GM12872 (cell line): ENCODE measurements at regions not wholly inside any gene's neighbourhood (a gene's known extent, or its start where the extent isn't known, plus 50 kb on each side); places are given as distances from the start of the nearest gene placed in this dataset.

Experiments
- CTCF ChIP-seq: IDR thresholded peaks from 3 replicates; pipeline ENCODE4 v1.5.1; 2011; ENCODE audit warnings: low read depth, mild to moderate bottlenecking, low read length, moderate library complexity; ENCODE audit not compliant: insufficient read depth

DNA sequence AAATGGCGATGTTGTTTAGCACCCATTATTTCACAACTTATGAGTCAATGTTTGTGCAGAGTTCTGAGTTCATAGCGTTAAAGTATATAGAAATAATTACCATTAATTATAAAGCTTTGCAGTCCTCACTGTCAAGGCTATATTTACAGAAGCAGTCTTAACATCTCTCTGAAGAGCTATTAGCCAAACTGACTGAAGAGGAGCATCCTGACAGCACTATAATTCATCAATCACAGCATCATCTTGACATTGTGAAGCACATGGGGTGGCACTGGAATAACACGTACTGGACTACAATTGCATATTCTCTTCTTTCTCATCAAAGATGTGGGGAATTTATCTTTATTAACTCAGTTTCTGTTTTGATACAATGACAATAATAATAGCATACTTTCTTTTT is 260.6 kb upstream of the MME start:
- TF ChIP-seq CTCF, result no peak

GRCh38 chr3:154818676-154819255 is 261.4 kb upstream of the MME start:
- no peak for TF ChIP-seq CTCF

DNA sequence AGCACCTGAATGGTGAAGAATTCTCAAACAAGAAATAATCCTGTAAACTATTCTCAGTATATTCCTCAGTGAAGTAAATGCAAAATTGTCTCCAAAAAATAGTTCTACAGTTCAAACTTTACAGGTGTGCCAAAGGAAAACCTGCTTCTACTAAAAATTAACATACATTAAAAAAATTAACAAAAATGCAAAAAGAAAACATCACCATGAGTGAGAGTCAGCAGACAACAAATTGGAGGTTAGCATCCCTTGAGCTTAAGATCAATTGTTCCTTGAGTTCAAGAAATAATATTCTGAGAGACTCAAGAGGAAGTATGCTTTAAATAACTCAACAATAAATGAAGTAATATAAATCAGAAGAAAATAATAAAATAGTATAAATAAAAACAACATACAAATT is 278.4 kb upstream of the MME start:
- no peak for TF ChIP-seq CTCF

DNA sequence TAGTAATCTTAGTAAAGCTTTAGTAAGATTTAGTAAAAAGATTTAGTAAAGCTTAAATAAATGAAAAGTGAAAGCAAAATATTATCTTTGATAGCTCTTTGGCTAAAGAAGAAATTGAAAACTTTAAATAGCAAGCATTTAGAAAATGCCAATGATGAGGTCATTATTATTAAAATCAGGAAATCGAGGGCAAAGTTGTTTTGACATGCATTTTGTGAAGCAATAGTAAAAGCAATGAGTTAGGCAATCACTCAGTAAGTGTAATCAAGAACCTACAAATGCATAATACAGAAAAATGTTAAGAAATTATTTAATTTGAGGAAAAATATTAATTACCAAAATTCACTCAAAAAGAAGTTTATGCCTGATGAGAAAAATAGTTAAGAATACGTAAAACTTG is 280.3 kb upstream of the MME start:
- no peak for TF ChIP-seq CTCF

DNA sequence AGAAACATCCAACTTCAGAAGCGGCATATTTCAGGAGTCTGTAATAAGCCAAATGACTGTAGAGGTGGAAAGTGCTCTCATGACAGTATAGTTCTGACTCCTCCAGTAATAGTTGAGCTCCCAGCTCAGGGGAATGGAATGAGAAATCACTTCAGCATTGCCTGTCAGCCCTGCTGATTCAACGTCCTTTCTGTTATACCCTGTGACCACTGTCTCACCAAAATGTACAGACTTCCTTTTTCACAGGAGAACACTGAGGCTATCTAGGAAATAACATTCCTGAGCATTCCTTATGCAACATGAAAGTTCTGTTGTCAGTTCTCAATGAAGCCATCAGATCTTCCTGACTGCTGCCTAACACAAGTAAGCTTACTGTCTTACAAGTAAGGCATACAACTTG is 284.5 kb upstream of the MME start:
- TF ChIP-seq CTCF, result no peak

DNA sequence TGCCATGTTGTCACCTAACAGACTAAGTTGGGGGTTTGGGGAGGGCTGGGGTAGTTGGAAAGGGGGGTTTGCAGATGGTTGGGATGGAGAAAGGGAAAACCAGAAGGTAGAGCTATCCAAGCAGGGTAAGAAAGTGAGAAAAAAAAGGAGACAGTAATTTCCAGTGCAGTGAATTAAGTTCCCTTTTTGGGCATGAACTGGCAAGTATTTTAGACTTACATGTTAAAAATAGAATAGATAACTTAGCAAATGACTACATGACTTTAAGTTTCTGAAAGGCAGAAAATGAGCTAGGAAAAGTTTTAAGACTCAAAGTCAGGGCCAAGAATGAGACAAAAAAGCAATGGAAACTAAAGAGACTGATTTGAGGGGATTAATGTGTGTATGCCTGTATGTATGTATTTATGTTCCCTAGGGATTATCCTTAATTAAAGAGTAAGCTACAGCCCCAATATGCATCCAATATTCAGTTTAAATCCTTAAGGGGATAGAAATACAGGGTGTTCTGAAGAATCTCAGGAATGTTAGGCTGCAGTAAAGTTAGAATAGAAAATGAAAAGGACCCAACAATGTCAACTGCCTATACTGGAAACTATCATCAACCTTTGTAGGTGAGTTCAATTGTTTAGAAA is 285.2 kb upstream of the MME start:
- no peak for TF ChIP-seq CTCF

GRCh38 chr3:154794391-154794790 is 285.7 kb upstream of the MME start:
- TF ChIP-seq CTCF, result no peak
